Pancreas (tissue), 10 donors: ENCODE measurements at regions not wholly inside any gene's neighbourhood (a gene's known extent, or its start where the extent isn't known, plus 50 kb on each side); places are given as distances from the start of the nearest gene placed in this dataset.

Source experiments
- ATAC-seq, 4 donors: fragments of 200-7000 bp; cut with Tn5 transposase; one replicate each; pipeline versions ENCODE4 v1.8.0 to v1.9.1; 2020; ENCODE audit warnings: mild to moderate bottlenecking in 4 of 4, moderate library complexity in 4 of 4
- DNase-seq, 6 donors: peaks; one replicate each; pipeline ENCODE4 v3.0.0-alpha.2; 2020
- FAIRE-seq: peaks from 2 replicates; lab custom pipeline; 2012; peaks lifted over from hg19 to GRCh38; lab: Jason Lieb, UNC
- H3K27ac ChIP-seq, 4 donors: fragments of 200-600 bp; sonication (generic); 1 replicate in 3 of 4; 2 replicates in 1 of 4; pipeline versions ENCODE4 v1.5.0 to v1.8.0; 2020
- H3K27me3 ChIP-seq, 4 donors: fragments of 200-600 bp; one replicate each; pipeline ENCODE4 v1.8.0; 2021
- H3K36me3 ChIP-seq, 3 donors: fragments of 200-600 bp; sonication (generic) in 1 of 3; one replicate each; pipeline versions ENCODE4 v1.5.0 to v1.8.0; 2020 to 2021
- H3K4me1 ChIP-seq, 3 donors: fragments of 200-600 bp; one replicate each; pipeline ENCODE4 v1.8.0; 2021
- H3K4me3 ChIP-seq, 4 donors: fragments of 200-600 bp; sonication (generic) in 2 of 4; one replicate each; pipeline versions ENCODE4 v1.5.0 to v1.8.0; 2020 to 2021
- H3K9me3 ChIP-seq, 4 donors: fragments of 200-600 bp; one replicate each; pipeline ENCODE4 v1.8.0; 2021
- CTCF ChIP-seq, 4 donors: fragments of 200-600 bp; sonication (generic) in 3 of 4; IDR thresholded peaks; one replicate each; pipeline versions ENCODE4 v1.5.0 to v1.8.0; 2021; ENCODE audit warnings: antibody characterized with exemption in 4 of 4
- WGBS, 2 donors: extraction: QIAGEN DNeasy Blood & Tissue Kit; methylation state at CpG; one replicate each; pipeline ENCODE4 v1.1.7; 2013; 5-methylcytosine and 5-hydroxymethylcytosine counted together
- intact Hi-C, 3 donors: fragments of 100-400 bp; cut with DNase I; formaldehyde crosslinking; loops; one replicate each; pipeline versions ENCODE4 v1.11.1 to v1.14.2; 2022
- donor health status: healthy with polysubstance abuse.
- donor health status: DM: no; HTN: no; CAD: no; lungs with moderate emphysema.
- donor health status: DM: no; HTN: no; CAD: no.
- donor health status: control.
- donor health status: control.
- donor health status: Bipolar disorder and iron deficiency.
- donor health status: DM: yes; HTN: yes; CAD: no.
- donor health status: DM: no; HTN: no; CAD: no.
- donor health status: DM: no; HTN: no; CAD: no.
- donor health status: DM: yes; HTN: yes; CAD: no.

GRCh38 chr10:128763588-128763987 is 637.4 kb upstream of the MKI67 start:
- FAIRE-seq, result no peak
- Histone ChIP-seq H3K27me3 (no peaks in the 10 kb centered on the region), H3K9me3 (no peaks in the 10 kb centered on the region), H3K4me1 (no peaks in the 10 kb centered on the region), H3K27ac (no peak overlapping the region), H3K4me3 (no peak overlapping the region), H3K36me3 (no peaks in the 10 kb centered on the region)
- 64 to 69% methylated on average over 4 of the region's 4 CpGs for WGBS, 2 donors
- TF ChIP-seq CTCF (IDR thresholded peaks at IDR 0.05), result no peak
- no peak for ATAC-seq
- intact Hi-C loops, result no loop called here
- no peak for DNase-seq

GRCh38 chr10:128764190-128764589 is 638.0 kb upstream of the MKI67 start:
- ATAC-seq, result no peak
- Histone ChIP-seq H3K4me3 (no peak overlapping the region), H3K27ac (no peak overlapping the region), H3K36me3 (no peaks in the 10 kb centered on the region), H3K9me3 (no peaks in the 10 kb centered on the region), H3K27me3 (no peaks in the 10 kb centered on the region), H3K4me1 (no peaks in the 10 kb centered on the region)
- no peak for FAIRE-seq
- 68 to 74% methylated on average over 11 of the region's 11 CpGs for WGBS, 2 donors
- DNase-seq, result no peak
- intact Hi-C loops, result no loop called here
- TF ChIP-seq CTCF (IDR thresholded peaks at IDR 0.05), result no peak

- intact Hi-C loops, result no loop called here
- FAIRE-seq (no peak), ATAC-seq (no peak), DNase-seq (no peak)
- H3K27me3 ChIP-seq, result no peaks in the 10 kb centered on the region
- 56 to 69% methylated on average over 2 of the region's 2 CpGs for WGBS, 2 donors
- no peak for TF ChIP-seq CTCF (IDR thresholded peaks at IDR 0.05)
- no peak overlapping the region for H3K4me3 ChIP-seq
- no peaks in the 10 kb centered on the region for H3K9me3 ChIP-seq
- H3K27ac ChIP-seq, result no peak overlapping the region
- H3K36me3 ChIP-seq, result no peaks in the 10 kb centered on the region
- no peaks in the 10 kb centered on the region for H3K4me1 ChIP-seq
Measured at GRCh38 chr10:128766915-128767314, 640.7 kb upstream of the MKI67 start.

- no peak for TF ChIP-seq CTCF (IDR thresholded peaks at IDR 0.05)
Measured at GRCh38 chr10:128774979-128775378, 648.8 kb upstream of the MKI67 start.

GRCh38 chr10:128775743-128776142 is 649.5 kb upstream of the MKI67 start:
- H3K27me3 ChIP-seq, result peaks cover 0 to 3% (median 0%) of the 10 kb centered on the region in 4 donors
- WGBS, 2 donors, result 70 to 76% methylated on average over 10 of the region's 10 CpGs
- intact Hi-C loops, result no loop called here
- H3K27ac ChIP-seq, result no peak overlapping the region
- FAIRE-seq (no peak), DNase-seq (no peak), ATAC-seq (no peak)
- H3K4me3 ChIP-seq, result no peak overlapping the region
- TF ChIP-seq CTCF (IDR thresholded peaks at IDR 0.05), result no peak
- H3K36me3 ChIP-seq, result no peaks in the 10 kb centered on the region
- H3K4me1 ChIP-seq, result no peaks in the 10 kb centered on the region
- no peaks in the 10 kb centered on the region for H3K9me3 ChIP-seq

More at GRCh38 chr10:128774979-128775378, 648.8 kb upstream of the MKI67 start:
- Histone ChIP-seq H3K4me3 (no peak overlapping the region), H3K36me3 (no peaks in the 10 kb centered on the region), H3K27ac (no peak overlapping the region), H3K27me3 (peaks cover 0 to 3% (median 0%) of the 10 kb centered on the region in 4 donors), H3K4me1 (no peaks in the 10 kb centered on the region), H3K9me3 (no peaks in the 10 kb centered on the region)
- DNase-seq, result no peak
- intact Hi-C loops, result no loop called here
- ATAC-seq, result no peak
- WGBS, 2 donors, result 92 to 97% methylated on average over 1 of the region's 1 CpG
- no peak for FAIRE-seq
